HCT116 (cell line): ENCODE measurements at regions not wholly inside any gene's neighbourhood (a gene's known extent, or its start where the extent isn't known, plus 50 kb on each side); places are given as distances from the start of the nearest gene placed in this dataset.

Experiments used
- ATAC-seq: fragments of 200-7000 bp; cut with Tn5 transposase; 2 replicates; pipeline ENCODE4 v1.9.1; 2020; ENCODE audit warnings: mild to moderate bottlenecking, moderate library complexity
- BruUV-seq: library from RNA; stranded (reverse); fragments of 400-500 nt; replicated peaks from 2 replicates; lab custom pipeline; 2021; lab: Mats Ljungman, UMichigan
- CTCF ChIA-PET: fragments of 300-600 bp; sonication (Branson Sonifier 250); formaldehyde crosslinking; loops from one replicate; lab custom pipeline; 2021; ENCODE audit warnings: antibody characterized with exemption; lab: Charles Lee
- POLR2A ChIA-PET: fragments of 300-600, 350-600 bp; sonication (Branson Sonifier 250); formaldehyde crosslinking; loops from one replicate; lab custom pipeline; 2021; ENCODE audit warnings: antibody characterized with exemption; lab: Charles Lee
- RAD21 ChIA-PET, 2 experiments: fragments of 300-600 bp; sonication (Branson Sonifier 250); formaldehyde crosslinking; loops; one replicate each; lab custom pipeline; 2023; ENCODE audit warnings: low total read pairs in 2 of 2; ENCODE audit not compliant: uncharacterized antibody in 2 of 2, unreplicated experiment in 2 of 2, low non-redundant PET in 1 of 2; lab: Charles Lee
- DNase-seq: peaks from one replicate; pipeline ENCODE4 v3.0.0-alpha.2; 2010; ENCODE audit warnings: low read depth, low spot score
- H2AFZ ChIP-seq: fragments of 200-600 bp; shearing (Covaris generic), sonication (generic); 2 replicates; pipeline ENCODE4 v1.6.1; 2017; ENCODE audit warnings: low read depth, mixed run types, mixed read lengths, antibody characterized with exemption, low read length; ENCODE audit not compliant: poor library complexity, severe bottlenecking
- H3K27ac ChIP-seq: 2 replicates; pipeline ENCODE4 v1.5.1; 2012; ENCODE audit warnings: low read depth, low read length
- H3K27me3 ChIP-seq: fragments of 200-600 bp; sonication (generic); 2 replicates; pipeline ENCODE4 v1.6.1; 2016; ENCODE audit warnings: mixed run types, low read length, mixed read lengths; ENCODE audit not compliant: insufficient read depth
- H3K36me3 ChIP-seq, 2 experiments: fragments of 200-500 bp in 1 of 2; fragments of 200-600 bp in 1 of 2; sonication (Bioruptor generic) in 1 of 2; sonication (generic) in 1 of 2; 2 replicates each; pipeline versions ENCODE4 v1.5.1 to v1.6.1; 2014 to 2016; ENCODE audit warnings: low read length in 2 of 2, inconsistent platforms in 1 of 2, mixed read lengths in 1 of 2, mixed run types in 1 of 2; ENCODE audit not compliant: insufficient read depth in 2 of 2, control insufficient read depth in 1 of 2
- H3K4me1 ChIP-seq, 2 experiments: fragments of 200-600 bp in 1 of 2; sonication (generic) in 1 of 2; 2 replicates each; pipeline versions ENCODE4 v1.5.1 to v1.6.1; 2012 to 2017; ENCODE audit warnings: low read length in 2 of 2, inconsistent platforms in 1 of 2, mild to moderate bottlenecking in 1 of 2, mixed read lengths in 1 of 2, mixed run types in 1 of 2, moderate library complexity in 1 of 2; ENCODE audit not compliant: insufficient read depth in 2 of 2, control insufficient read depth in 1 of 2
- H3K4me2 ChIP-seq: fragments of 200-600 bp; sonication (generic); 2 replicates; pipeline ENCODE4 v1.6.1; 2017; ENCODE audit warnings: mixed run types, low read length, mixed read lengths
- H3K4me3 ChIP-seq, 2 experiments: fragments of 200-600 bp in 1 of 2; sonication (generic) in 1 of 2; replicated peaks in 1 of 2; 2 replicates each; pipeline ENCODE4 v1.5.1; 2011 to 2016; ENCODE audit warnings: low read length in 2 of 2, control low read depth in 1 of 2, low read depth in 1 of 2, mild to moderate bottlenecking in 1 of 2, mixed read lengths in 1 of 2, mixed run types in 1 of 2
- H3K79me2 ChIP-seq: fragments of 200-600 bp; sonication (generic); 2 replicates; pipeline ENCODE4 v1.6.1; 2017; ENCODE audit warnings: mild to moderate bottlenecking, mixed run types, low read length, moderate library complexity, mixed read lengths; ENCODE audit not compliant: insufficient read depth
- H3K9ac ChIP-seq: fragments of 200-600 bp; sonication (generic); 2 replicates; pipeline ENCODE4 v1.6.1; 2016; ENCODE audit warnings: low read length, mixed read lengths
- H3K9me2 ChIP-seq: fragments of 200-600 bp; sonication (generic), shearing (Covaris generic); 2 replicates; pipeline ENCODE4 v1.6.1; 2017; ENCODE audit warnings: mixed run types, mild to moderate bottlenecking, moderate library complexity; ENCODE audit not compliant: insufficient read depth
- H3K9me3 ChIP-seq, 2 experiments: fragments of 200-500 bp in 1 of 2; fragments of 200-600 bp in 1 of 2; sonication (Bioruptor generic) in 1 of 2; sonication (generic) in 1 of 2; 2 replicates each; pipeline ENCODE4 v1.6.1; 2014 to 2017; ENCODE audit warnings: low read length in 2 of 2, mixed read lengths in 2 of 2, inconsistent platforms in 1 of 2, low read depth in 1 of 2, mild to moderate bottlenecking in 1 of 2, mixed run types in 1 of 2, moderate library complexity in 1 of 2; ENCODE audit not compliant: control insufficient read depth in 1 of 2, insufficient read depth in 1 of 2
- H4K20me1 ChIP-seq: fragments of 200-600 bp; sonication (generic), shearing (Covaris generic); 2 replicates; pipeline ENCODE4 v1.6.1; 2017; ENCODE audit warnings: mixed run types, mild to moderate bottlenecking, moderate library complexity; ENCODE audit not compliant: insufficient read depth
- ATF3 ChIP-seq: IDR thresholded peaks from 2 replicates; pipeline ENCODE4 v1.6.1; 2012
- CBX3 ChIP-seq: IDR thresholded peaks from 2 replicates; pipeline ENCODE4 v1.6.1; 2012; ENCODE audit warnings: low read depth
- ELF1 ChIP-seq: IDR thresholded peaks from 2 replicates; pipeline ENCODE4 v1.6.1; 2012; ENCODE audit warnings: low read depth, borderline replicate concordance
- JUND ChIP-seq: IDR thresholded peaks from 2 replicates; pipeline ENCODE4 v1.6.1; 2012
- POLR2AphosphoS5 ChIP-seq: IDR thresholded peaks from 2 replicates; pipeline ENCODE4 v1.6.1; 2011; ENCODE audit warnings: mild to moderate bottlenecking, low read depth, low read length, moderate library complexity
- RAD21 ChIP-seq: IDR thresholded peaks from 2 replicates; pipeline ENCODE4 v1.6.1; 2012; ENCODE audit warnings: low read depth, mild to moderate bottlenecking
- REST ChIP-seq: IDR thresholded peaks from 2 replicates; pipeline ENCODE4 v1.6.1; 2012; ENCODE audit warnings: low read depth
- SIN3A ChIP-seq: IDR thresholded peaks from 2 replicates; pipeline ENCODE4 v1.6.1; 2012; ENCODE audit warnings: low read depth
- SP1 ChIP-seq: IDR thresholded peaks from 2 replicates; pipeline ENCODE4 v1.6.1; 2012; ENCODE audit warnings: low read depth
- YY1 ChIP-seq: IDR thresholded peaks from 2 replicates; pipeline ENCODE4 v1.6.1; 2011; ENCODE audit warnings: low read length, low read depth, moderate library complexity, mild to moderate bottlenecking; ENCODE audit not compliant: insufficient replicate concordance; ENCODE audit errors: extremely low read depth
- ZBTB33 ChIP-seq: IDR thresholded peaks from 2 replicates; pipeline ENCODE4 v1.6.1; 2011; ENCODE audit warnings: mild to moderate bottlenecking, low read length, moderate library complexity; ENCODE audit not compliant: insufficient replicate concordance; ENCODE audit errors: extremely low read depth
- ZNF274 ChIP-seq: fragments of 200-500 bp; sonication (Bioruptor generic); IDR thresholded peaks from 2 replicates; pipeline ENCODE4 v1.6.1; 2014; ENCODE audit warnings: mild to moderate bottlenecking, low read depth, low read length, inconsistent platforms
- intact Hi-C: fragments of 100-400 bp; cut with micrococcal nuclease; formaldehyde crosslinking; loops from 2 replicates; pipeline ENCODE4 v1.10.0; 2022

- H3K4me2 ChIP-seq, result no peak overlapping the region
- no peaks in the 10 kb centered on the region for H3K4me1 ChIP-seq
- H3K27me3 ChIP-seq, result no peaks in the 10 kb centered on the region
- POLR2A ChIA-PET, result no interaction called here
- no peak overlapping the region for H3K4me3 ChIP-seq
- RAD21 ChIA-PET, result no interaction called here
- H2AFZ ChIP-seq, result no peak overlapping the region
- H3K9ac ChIP-seq, result no peak overlapping the region
- TF ChIP-seq SP1 (no peak), REST (no peak), POLR2AphosphoS5 (no peak)
- TF ChIP-seq, all 23 proteins: peak for 0
- H3K9me2 ChIP-seq, result no peaks in the 10 kb centered on the region
- ATAC-seq (no peak), DNase-seq (no peak)
- H3K9me3 ChIP-seq, result no peaks in the 10 kb centered on the region
- BruUV-seq, result no TSS peak
- no peaks in the 10 kb centered on the region for H3K36me3 ChIP-seq
- H3K79me2 ChIP-seq, result no peaks in the 10 kb centered on the region
- H3K27ac ChIP-seq, result no peak overlapping the region
- intact Hi-C loops, result no loop called here
- CTCF ChIA-PET, result no interaction called here
- H4K20me1 ChIP-seq, result no peaks in the 10 kb centered on the region
Observed at GRCh38 chr5:45162974-45163373, 354.2 kb downstream of the MRPS30 start.

- Histone ChIP-seq H3K9ac (no peak overlapping the region), H3K4me3 (no peak overlapping the region), H3K36me3 (no peaks in the 10 kb centered on the region), H3K79me2 (no peaks in the 10 kb centered on the region), H3K27ac (no peak overlapping the region), H2AFZ (no peak overlapping the region), H3K27me3 (no peaks in the 10 kb centered on the region), H3K9me3 (no peaks in the 10 kb centered on the region), H3K9me2 (no peaks in the 10 kb centered on the region), H4K20me1 (no peaks in the 10 kb centered on the region), H3K4me1 (no peaks in the 10 kb centered on the region; a peak in 1 of 4 replicates), H3K4me2 (no peak overlapping the region)
- ChIA-PET CTCF (no interaction called here), POLR2A (no interaction called here), RAD21 (no interaction called here)
- no TSS peak for BruUV-seq
- DNase-seq (no peak), ATAC-seq (no peak)
- intact Hi-C loops, result no loop called here
- TF ChIP-seq RAD21, result no peak
- TF ChIP-seq YY1, result no peak
- TF ChIP-seq JUND, result no peak
- no peak for TF ChIP-seq ZNF274
- TF ChIP-seq ATF3, result no peak
- TF ChIP-seq ELF1, result no peak
- no peak for TF ChIP-seq CBX3
- no peak for TF ChIP-seq SIN3A
- TF ChIP-seq ZBTB33, result no peak
Observed at GRCh38 chr5:45171563-45171962, 362.8 kb downstream of the MRPS30 start.
